GM19397 (cell line): ENCODE measurements at regions not wholly inside any gene's neighbourhood (a gene's known extent, or its start where the extent isn't known, plus 50 kb on each side); places are given as distances from the start of the nearest gene placed in this dataset.
A peak's percentile ranks its signal among the peaks of the same experiment; 100 is the strongest.

Experiments used
- ATAC-seq: cut with Tn5 transposase; IDR thresholded peaks from one replicate; pipeline ENCODE4 v1.9.1; 2021; ENCODE audit warnings: mild to moderate bottlenecking, moderate library complexity; ENCODE audit not compliant: unreplicated experiment

DNA sequence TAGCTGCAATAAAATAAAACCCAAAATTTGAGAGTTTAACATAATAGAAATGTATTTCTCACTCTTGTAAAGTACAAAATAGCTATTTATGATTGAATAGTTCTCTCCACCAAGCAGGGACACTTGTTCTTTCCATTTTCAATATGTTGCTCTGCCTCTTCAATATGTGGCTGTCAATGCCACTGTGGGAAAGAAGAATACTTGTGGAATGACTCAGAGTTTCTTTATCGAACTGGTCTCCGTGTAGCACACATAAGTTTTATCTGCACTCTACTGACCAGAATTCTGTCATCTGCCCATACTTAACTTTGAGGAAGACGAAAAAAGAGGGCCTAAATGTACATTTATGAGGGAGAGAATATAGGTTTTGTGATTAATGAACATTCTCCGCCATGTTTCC, 256.9 kb downstream of the ATXN7L3B start:
- no peak for ATAC-seq

- ATAC-seq = no peak
These were observed 264.0 kb downstream of the ATXN7L3B start for GRCh38 chr12:74801625-74802024.

DNA sequence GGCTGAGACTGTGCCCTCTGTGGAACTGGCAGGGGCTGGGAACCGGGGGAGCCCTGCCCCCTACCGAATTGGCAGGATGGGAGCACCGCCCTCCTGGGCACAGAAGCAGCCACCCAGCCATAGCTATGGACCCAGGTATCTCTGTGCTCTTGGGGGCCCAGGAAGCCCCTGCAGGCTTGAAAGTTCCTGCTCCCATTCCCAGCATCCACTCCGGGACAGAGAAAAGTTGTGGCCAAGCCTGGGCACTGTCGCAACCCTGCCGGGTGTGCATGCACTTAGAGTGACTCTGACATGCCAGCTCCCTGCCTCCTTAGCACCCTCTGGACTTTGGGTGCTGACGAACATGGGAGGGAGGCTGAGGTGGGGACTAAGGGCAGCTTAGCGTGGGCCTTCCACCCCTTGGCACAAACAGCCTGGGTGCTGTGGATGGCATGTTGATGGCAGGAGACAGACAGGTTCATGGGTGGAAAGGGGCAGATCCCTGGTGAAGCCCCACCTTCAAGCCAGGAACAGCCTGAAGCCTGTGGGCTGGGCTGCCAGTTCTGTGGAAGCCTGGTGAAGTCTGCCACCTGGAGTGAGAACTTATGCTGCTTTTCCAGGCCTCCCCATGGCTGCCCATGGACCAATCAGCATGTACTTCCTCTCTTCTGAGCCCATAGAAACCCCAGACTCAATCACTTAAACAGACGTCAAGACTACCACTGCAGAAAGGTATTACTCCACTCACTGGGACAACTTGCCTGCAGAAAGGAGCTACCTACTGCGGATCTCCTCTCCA, 279.0 kb downstream of the ATXN7L3B start:
- no peak for ATAC-seq

DNA sequence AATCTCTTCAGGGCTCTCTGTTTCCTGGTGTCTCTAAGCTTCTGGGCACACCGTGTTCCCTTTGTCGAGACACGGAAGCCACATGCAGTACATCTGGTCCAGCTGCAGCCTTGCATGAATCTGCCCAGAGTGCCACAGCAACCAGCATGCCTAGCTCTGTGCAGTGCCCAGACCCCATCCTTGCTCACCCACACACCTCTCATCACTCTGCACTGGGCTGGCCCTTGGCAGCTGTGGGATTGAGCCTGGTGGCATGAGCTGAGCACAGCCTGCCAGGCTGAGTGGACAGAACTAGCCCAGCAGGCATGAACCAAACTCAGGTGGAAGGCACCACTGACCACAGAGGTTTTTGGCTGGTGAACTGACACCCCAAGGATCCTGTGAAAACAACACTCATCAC, 279.9 kb downstream of the ATXN7L3B start:
- ATAC-seq = no peak

- no peak for ATAC-seq
These were observed 280.8 kb downstream of the ATXN7L3B start for GRCh38 chr12:74818412-74818811.

GRCh38 chr12:74820324-74820723, 282.7 kb downstream of the ATXN7L3B start:
- ATAC-seq = no peak

DNA sequence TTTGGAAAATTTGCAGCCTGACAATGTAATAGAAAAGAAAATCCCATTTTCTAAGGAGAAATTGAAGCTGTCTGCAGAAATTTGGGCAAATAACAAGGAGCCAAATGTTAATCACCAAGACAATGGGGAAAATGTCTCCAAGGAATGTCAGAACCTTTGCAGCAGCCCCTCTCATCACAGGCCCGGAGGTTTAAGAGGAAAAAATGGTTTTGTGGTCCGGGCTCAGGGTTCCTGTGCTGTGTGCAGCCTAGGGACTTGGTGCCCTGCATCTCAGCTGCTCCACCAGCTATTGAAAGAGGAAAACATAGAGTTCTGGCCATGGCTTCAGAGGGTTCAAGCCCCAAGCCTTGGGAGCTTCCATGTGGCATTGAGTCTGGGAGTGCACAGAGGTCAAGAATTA, 298.9 kb downstream of the ATXN7L3B start:
- no peak for ATAC-seq

GRCh38 chr12:74846116-74846515, 308.5 kb downstream of the ATXN7L3B start:
- no peak for ATAC-seq

- ATAC-seq = no peak
These were observed 309.5 kb downstream of the ATXN7L3B start for GRCh38 chr12:74847169-74847568.

- ATAC-seq = no peak
These were observed 310.4 kb downstream of the ATXN7L3B start for GRCh38 chr12:74848006-74848405.

DNA sequence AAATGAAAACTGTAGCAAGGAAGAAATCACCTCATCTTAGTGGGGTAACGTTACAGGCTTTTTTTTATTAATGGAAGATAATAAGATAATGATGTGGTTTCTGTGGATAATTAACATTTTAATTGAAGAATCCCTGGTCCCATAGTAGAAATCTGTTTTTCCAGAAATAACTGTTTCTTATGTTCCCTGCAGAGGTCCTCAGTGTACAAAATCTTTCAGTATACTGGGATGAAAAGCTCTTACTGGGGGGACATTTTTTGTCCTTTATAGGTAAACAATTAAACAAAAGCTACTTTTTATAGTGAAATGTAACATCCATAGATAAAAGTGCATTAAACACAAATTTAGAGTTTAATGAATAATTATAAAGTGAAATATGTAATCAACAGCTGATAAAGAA, 312.2 kb downstream of the ATXN7L3B start:
- no peak for ATAC-seq

- ATAC-seq = no peak
These were observed 334.2 kb downstream of the ATXN7L3B start for GRCh38 chr12:74871817-74872216.

DNA sequence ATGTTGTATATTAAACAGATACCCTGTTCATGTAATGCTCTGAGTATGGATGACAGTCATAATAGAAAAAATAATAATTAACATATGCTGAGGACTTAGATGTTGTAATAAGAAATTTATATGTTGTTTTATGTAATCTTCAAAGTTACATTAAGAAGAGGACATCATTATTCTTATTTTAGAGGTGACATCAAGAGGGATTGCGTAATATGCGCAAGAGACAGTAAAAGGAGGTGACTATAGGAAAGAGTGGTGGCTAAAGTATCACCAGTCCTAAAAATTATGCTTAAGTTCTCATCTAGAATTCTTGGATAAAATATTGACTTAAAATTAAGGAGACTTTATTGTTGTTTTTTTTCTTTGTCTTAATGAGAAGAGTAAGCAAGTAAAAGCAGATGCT, 323.9 kb downstream of the KCNC2 start:
- ATAC-seq = no peak

DNA sequence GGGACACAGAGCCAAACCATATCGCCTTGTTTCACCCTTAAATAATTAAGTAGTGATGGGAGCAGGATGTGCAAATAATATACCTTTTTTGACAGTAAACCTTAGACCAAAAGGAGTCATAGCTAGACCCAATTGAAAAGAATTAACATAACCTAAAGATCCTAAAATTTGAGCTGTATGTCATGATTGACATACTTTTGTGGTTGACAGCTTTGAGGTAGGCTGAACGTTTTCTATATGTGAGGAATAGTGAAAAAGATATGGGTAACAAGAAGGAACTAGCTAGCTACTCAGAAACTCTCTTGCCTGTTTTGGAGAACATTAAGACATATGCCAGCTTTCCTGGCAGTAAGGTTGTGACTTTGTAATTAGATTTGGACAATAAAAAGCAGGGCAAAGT, 320.6 kb downstream of the KCNC2 start:
- ATAC-seq = no peak

DNA sequence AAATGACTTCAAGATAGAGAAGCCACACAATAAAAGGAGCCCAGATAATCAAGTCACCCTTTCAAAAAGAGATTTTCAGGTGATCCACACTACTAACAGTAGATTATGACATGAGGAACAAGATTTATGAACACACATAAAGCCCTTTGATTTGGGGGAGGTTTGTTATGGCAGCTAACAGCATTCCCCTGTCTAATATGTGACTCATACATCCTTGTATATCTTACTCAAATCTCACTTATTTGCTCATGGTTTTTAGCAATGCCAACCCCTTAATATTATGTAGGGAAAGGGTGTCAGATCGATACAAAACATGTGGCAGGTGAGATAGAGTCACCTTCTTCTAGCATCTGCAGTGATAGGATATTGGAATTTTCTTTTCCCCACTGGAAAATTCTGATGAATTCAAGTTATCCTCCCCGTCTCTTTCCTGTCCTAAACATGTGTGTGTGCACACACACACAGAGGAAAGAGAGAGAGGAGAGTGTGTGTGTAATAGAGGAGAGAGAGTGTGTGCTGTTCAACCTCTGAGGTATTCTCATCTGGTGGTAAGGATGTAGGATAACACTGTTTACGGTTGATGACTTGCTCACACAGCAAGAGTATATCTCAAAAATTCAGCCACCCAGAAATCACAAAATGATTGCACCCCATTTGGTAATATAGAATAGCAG, 319.9 kb downstream of the KCNC2 start:
- peak; percentile 45 for ATAC-seq

- ATAC-seq = peak; percentile 57
These were observed 319.4 kb downstream of the KCNC2 start for GRCh38 chr12:74890237-74890599.

DNA sequence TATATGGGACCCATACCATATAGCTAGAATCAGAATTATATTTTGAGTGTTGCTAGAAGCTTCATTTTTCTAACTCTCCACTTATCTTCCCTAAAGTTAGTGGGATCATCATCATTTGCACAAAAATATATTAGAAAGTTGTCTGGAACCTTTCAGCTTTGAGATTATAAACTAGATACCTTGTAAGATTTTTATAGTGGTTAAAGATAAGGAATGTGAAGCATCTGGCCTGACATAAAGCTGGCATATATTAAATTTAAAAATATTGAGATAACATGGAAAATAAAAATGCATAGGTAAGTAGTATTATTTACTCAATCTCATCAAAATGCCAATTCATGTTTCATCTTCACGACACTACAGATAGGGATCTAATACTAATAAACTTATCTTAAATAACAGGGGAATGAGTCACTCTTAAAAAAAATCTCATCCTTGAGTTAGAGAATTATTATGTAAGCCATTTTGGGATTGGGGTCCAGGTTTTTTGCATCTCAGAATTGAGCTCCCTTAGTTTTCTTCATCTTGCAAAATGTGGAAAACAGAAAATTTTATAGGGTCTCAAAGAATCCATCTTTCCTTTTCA, 318.5 kb downstream of the KCNC2 start:
- no peak for ATAC-seq

- ATAC-seq = no peak
These were observed 317.5 kb downstream of the KCNC2 start for GRCh38 chr12:74892057-74892633.

- ATAC-seq = no peak
These were observed 313.5 kb downstream of the KCNC2 start for GRCh38 chr12:74896186-74896585.

GRCh38 chr12:74897425-74898211, 312.0 kb downstream of the KCNC2 start:
- no peak for ATAC-seq
